ENCODE measurements at regions not wholly inside any gene's neighbourhood (a gene's known extent, or its start where the extent isn't known, plus 50 kb on each side); places are given as distances from the start of the nearest gene placed in this dataset.

DNA sequence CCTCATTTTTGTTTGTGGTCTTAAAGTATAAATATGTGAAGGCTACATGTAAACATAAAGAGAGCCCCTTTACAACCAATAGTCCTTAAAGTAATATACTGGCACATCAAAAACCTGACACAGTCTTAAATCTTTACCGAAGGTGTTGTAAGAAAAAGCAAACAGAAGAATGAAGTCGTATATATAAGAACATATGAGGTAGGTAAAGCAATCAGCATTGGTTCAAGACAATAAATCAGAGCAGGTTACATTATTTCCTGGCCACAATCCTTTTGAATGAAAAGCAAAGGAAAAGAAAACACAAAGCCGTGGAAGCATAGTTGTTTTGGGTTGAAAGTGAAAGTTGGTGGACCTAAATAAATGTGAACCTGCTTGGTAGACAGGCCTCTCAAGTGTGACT is 183.7 kb upstream of the STXBP6 start:
- dilution Hi-C loops (cut with MboI; ENCODE audit: extremely low pct_ligation_motif_present, low sequenced_read_pairs) = no loop called here
- H3K79me2 ChIP-seq (ENCODE audit: control insufficient read depth, insufficient read depth, low read length) = no peaks in the 10 kb centered on the region
- H3K9me1 ChIP-seq (replicated peaks; ENCODE audit: control insufficient read depth, extremely low read depth, insufficient read depth, low read length) = no peaks in the 10 kb centered on the region
- no peak overlapping the region for H3K4me3 ChIP-seq (replicated peaks in 1 of 3; ENCODE audit: insufficient read depth in 1 of 3, low read depth in 1 of 3, low read length in 3 of 3)
- H2AFZ ChIP-seq (ENCODE audit: low read depth, low read length) = no peak overlapping the region
- H3K36me3 ChIP-seq (ENCODE audit: control insufficient read depth in 2 of 2, extremely low read depth in 1 of 2, insufficient read depth in 2 of 2, low read length in 2 of 2) = no peaks in the 10 kb centered on the region
- FAIRE-seq (no peak), DNase-seq (ENCODE audit: low read depth, low spot score) (no peak)
- ChIA-PET POLR2A (no interaction called here), CTCF (no interaction called here)
- no TSS peak for BruUV-seq (replicated peaks)
- no peak overlapping the region for H3K4me2 ChIP-seq (ENCODE audit: insufficient read depth, low read length)
- no peak overlapping the region for H3K27ac ChIP-seq (ENCODE audit: insufficient read depth, low read depth, low read length)
- intact Hi-C loops (cut with micrococcal nuclease) = loop anchor here (10.0 kb wide), 1 partner anchor 171 kb away; no protein-coding TSS in a partner anchor
- no peaks in the 10 kb centered on the region for H3K4me1 ChIP-seq (ENCODE audit: control insufficient read depth, extremely low read depth, insufficient read depth, low read length)
- no peak for TF ChIP-seq MYC (IDR thresholded peaks at IDR 0.05; ENCODE audit: low read depth, low read length)
- no peak for TF ChIP-seq POLR2A (IDR thresholded peaks at IDR 0.05; ENCODE audit: low read depth, low read length)
- no peak for TF ChIP-seq EZH2 (IDR thresholded peaks at IDR 0.05; ENCODE audit: borderline replicate concordance, low read depth, low read length, severe bottlenecking)
- TF ChIP-seq GATA2 (IDR thresholded peaks at IDR 0.05; ENCODE audit: insufficient read depth, insufficient read length, low read depth, low read length) = no peak
- no peak for TF ChIP-seq POLR2AphosphoS5 (IDR thresholded peaks at IDR 0.05; ENCODE audit: insufficient read depth, low read depth, low read length)
- no peak for TF ChIP-seq FOS (IDR thresholded peaks at IDR 0.05; ENCODE audit: borderline replicate concordance, insufficient read depth, low read length)
- TF ChIP-seq JUN (IDR thresholded peaks at IDR 0.05; ENCODE audit: borderline replicate concordance, insufficient read depth, insufficient read length, low read depth) = no peak
- TF ChIP-seq, protein P1, sequence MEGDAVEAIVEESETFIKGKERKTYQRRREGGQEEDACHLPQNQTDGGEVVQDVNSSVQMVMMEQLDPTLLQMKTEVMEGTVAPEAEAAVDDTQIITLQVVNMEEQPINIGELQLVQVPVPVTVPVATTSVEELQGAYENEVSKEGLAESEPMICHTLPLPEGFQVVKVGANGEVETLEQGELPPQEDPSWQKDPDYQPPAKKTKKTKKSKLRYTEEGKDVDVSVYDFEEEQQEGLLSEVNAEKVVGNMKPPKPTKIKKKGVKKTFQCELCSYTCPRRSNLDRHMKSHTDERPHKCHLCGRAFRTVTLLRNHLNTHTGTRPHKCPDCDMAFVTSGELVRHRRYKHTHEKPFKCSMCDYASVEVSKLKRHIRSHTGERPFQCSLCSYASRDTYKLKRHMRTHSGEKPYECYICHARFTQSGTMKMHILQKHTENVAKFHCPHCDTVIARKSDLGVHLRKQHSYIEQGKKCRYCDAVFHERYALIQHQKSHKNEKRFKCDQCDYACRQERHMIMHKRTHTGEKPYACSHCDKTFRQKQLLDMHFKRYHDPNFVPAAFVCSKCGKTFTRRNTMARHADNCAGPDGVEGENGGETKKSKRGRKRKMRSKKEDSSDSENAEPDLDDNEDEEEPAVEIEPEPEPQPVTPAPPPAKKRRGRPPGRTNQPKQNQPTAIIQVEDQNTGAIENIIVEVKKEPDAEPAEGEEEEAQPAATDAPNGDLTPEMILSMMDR (IDR thresholded peaks at IDR 0.05; ENCODE audit: extremely low read depth in 1 of 2, insufficient read depth in 1 of 2, low read depth in 1 of 2, low read length in 2 of 2) = no peak
- TF ChIP-seq, protein P2, sequence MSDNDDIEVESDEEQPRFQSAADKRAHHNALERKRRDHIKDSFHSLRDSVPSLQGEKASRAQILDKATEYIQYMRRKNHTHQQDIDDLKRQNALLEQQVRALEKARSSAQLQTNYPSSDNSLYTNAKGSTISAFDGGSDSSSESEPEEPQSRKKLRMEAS (IDR thresholded peaks at IDR 0.05; ENCODE audit: insufficient read depth, insufficient read length) = no peak
- no peak overlapping the region for H3K9ac ChIP-seq (replicated peaks; ENCODE audit: extremely low read depth, insufficient read depth, low read length)
- H4K20me1 ChIP-seq (replicated peaks; ENCODE audit: control insufficient read depth, extremely low read depth, insufficient read depth, low read length) = no peaks in the 10 kb centered on the region
- no peaks in the 10 kb centered on the region for H3K27me3 ChIP-seq (ENCODE audit: control insufficient read depth in 2 of 2, insufficient read depth in 2 of 2, low read length in 2 of 2)
- no peaks in the 10 kb centered on the region for H3K9me3 ChIP-seq (replicated peaks; ENCODE audit: control insufficient read depth, insufficient read depth, low read length)
